ENCODE measurements at regions not wholly inside any gene's neighbourhood (a gene's known extent, or its start where the extent isn't known, plus 50 kb on each side); places are given as distances from the start of the nearest gene placed in this dataset.

- H3K4me3 ChIP-seq (ENCODE audit: severe bottlenecking): no peak overlapping the region
- no peaks in the 10 kb centered on the region for H3K9me3 ChIP-seq (ENCODE audit: severe bottlenecking)
- no peak for TF ChIP-seq CTCF (IDR thresholded peaks at IDR 0.05; ENCODE audit: poor library complexity, severe bottlenecking)
- no peak; the same call in 2 of the 3 replicates for ATAC-seq (ENCODE audit: low read depth)
- no peaks in the 10 kb centered on the region for H3K27me3 ChIP-seq (ENCODE audit: insufficient read depth, poor library complexity, severe bottlenecking)
- DNase-seq (ENCODE audit: low spot score): no peak
- H3K27ac ChIP-seq (ENCODE audit: poor library complexity, severe bottlenecking): no peak overlapping the region
- no peaks in the 10 kb centered on the region for H3K36me3 ChIP-seq (ENCODE audit: low read depth)
- H3K4me1 ChIP-seq (ENCODE audit: insufficient read depth, poor library complexity, severe bottlenecking): no peaks in the 10 kb centered on the region
Measured at GRCh38 chr12:125314051-125314755, 249.0 kb downstream of the AACS start.

GRCh38 chr12:125315771-125316170 lies 250.5 kb downstream of the AACS start:
- DNase-seq (ENCODE audit: low spot score): no peak
- no peak for TF ChIP-seq CTCF (IDR thresholded peaks at IDR 0.05; ENCODE audit: poor library complexity, severe bottlenecking)
- Histone ChIP-seq H3K4me1 (ENCODE audit: insufficient read depth, poor library complexity, severe bottlenecking) (no peaks in the 10 kb centered on the region), H3K36me3 (ENCODE audit: low read depth) (no peaks in the 10 kb centered on the region), H3K9me3 (ENCODE audit: severe bottlenecking) (no peaks in the 10 kb centered on the region), H3K27ac (ENCODE audit: poor library complexity, severe bottlenecking) (no peak overlapping the region), H3K4me3 (ENCODE audit: severe bottlenecking) (no peak overlapping the region), H3K27me3 (ENCODE audit: insufficient read depth, poor library complexity, severe bottlenecking) (no peaks in the 10 kb centered on the region)
- ATAC-seq (ENCODE audit: low read depth): no peak

GRCh38 chr12:125320177-125320576 lies 254.9 kb downstream of the AACS start:
- Histone ChIP-seq H3K4me3 (ENCODE audit: severe bottlenecking) (no peak overlapping the region), H3K27ac (ENCODE audit: poor library complexity, severe bottlenecking) (no peak overlapping the region), H3K27me3 (ENCODE audit: insufficient read depth, poor library complexity, severe bottlenecking) (no peaks in the 10 kb centered on the region), H3K4me1 (ENCODE audit: insufficient read depth, poor library complexity, severe bottlenecking) (no peaks in the 10 kb centered on the region), H3K36me3 (ENCODE audit: low read depth) (no peaks in the 10 kb centered on the region), H3K9me3 (ENCODE audit: severe bottlenecking) (no peaks in the 10 kb centered on the region)
- DNase-seq (ENCODE audit: low spot score) (no peak), ATAC-seq (ENCODE audit: low read depth) (no peak)
- TF ChIP-seq CTCF (IDR thresholded peaks at IDR 0.05; ENCODE audit: poor library complexity, severe bottlenecking): no peak

- no peaks in the 10 kb centered on the region for H3K36me3 ChIP-seq (ENCODE audit: low read depth)
- TF ChIP-seq CTCF (IDR thresholded peaks at IDR 0.05; ENCODE audit: poor library complexity, severe bottlenecking): no peak
- H3K9me3 ChIP-seq (ENCODE audit: severe bottlenecking): no peaks in the 10 kb centered on the region
- H3K4me3 ChIP-seq (ENCODE audit: severe bottlenecking): no peak overlapping the region
- no peak for ATAC-seq (ENCODE audit: low read depth)
- no peak overlapping the region for H3K27ac ChIP-seq (ENCODE audit: poor library complexity, severe bottlenecking)
- peaks cover 2% of the 10 kb centered on the region for H3K27me3 ChIP-seq (ENCODE audit: insufficient read depth, poor library complexity, severe bottlenecking)
- H3K4me1 ChIP-seq (ENCODE audit: insufficient read depth, poor library complexity, severe bottlenecking): no peaks in the 10 kb centered on the region
- no peak for DNase-seq (ENCODE audit: low spot score)
Measured at GRCh38 chr12:125324861-125325490, 259.7 kb downstream of the AACS start.
